Activated naive CD8-positive, alpha-beta T cell (primary cell): ENCODE measurements at regions not wholly inside any gene's neighbourhood (a gene's known extent, or its start where the extent isn't known, plus 50 kb on each side); places are given as distances from the start of the nearest gene placed in this dataset.
"Not testable (repeated sequence)": the region's sequence is repeated elsewhere in the genome, so short reads cannot be mapped to it uniquely, and the experiment has no call there.

Experiments
- H3K27ac Mint-ChIP-seq: one replicate; pipeline ENCODE4 v1.8.0; 2021; ENCODE audit warnings: mixed read lengths
- H3K27me3 Mint-ChIP-seq: one replicate; pipeline ENCODE4 v1.8.0; 2021; ENCODE audit warnings: mixed read lengths
- H3K36me3 Mint-ChIP-seq: one replicate; pipeline ENCODE4 v1.8.0; 2021; ENCODE audit warnings: mixed read lengths
- H3K4me1 Mint-ChIP-seq: one replicate; pipeline ENCODE4 v1.8.0; 2021; ENCODE audit warnings: low read depth, mixed read lengths
- H3K4me3 Mint-ChIP-seq: one replicate; pipeline ENCODE4 v1.8.0; 2021; ENCODE audit warnings: mild to moderate bottlenecking, mixed read lengths
- H3K9me3 Mint-ChIP-seq: one replicate; pipeline ENCODE4 v1.8.0; 2021; ENCODE audit warnings: low read depth, mixed read lengths

- Mint-ChIP-seq H3K4me3 (no peak overlapping the region), H3K4me1 (no peaks in the 10 kb centered on the region), H3K9me3 (peaks cover 10% of the 10 kb centered on the region), H3K27me3 (no peaks in the 10 kb centered on the region), H3K36me3 (no peaks in the 10 kb centered on the region), H3K27ac (no peak overlapping the region)
Observed at GRCh38 chr4:187073820-187074219, 350.2 kb upstream of the FAT1 start.

GRCh38 chr4:187075514-187075913 lies 351.9 kb upstream of the FAT1 start:
- Mint-ChIP-seq H3K27ac (no peak overlapping the region), H3K4me3 (no peak overlapping the region), H3K36me3 (no peaks in the 10 kb centered on the region), H3K27me3 (no peaks in the 10 kb centered on the region), H3K4me1 (no peaks in the 10 kb centered on the region), H3K9me3 (peaks cover 10% of the 10 kb centered on the region)

GRCh38 chr4:187077744-187078401 lies 354.2 kb upstream of the FAT1 start:
- H3K27ac Mint-ChIP-seq, result no peak overlapping the region
- H3K4me1 Mint-ChIP-seq, result no peaks in the 10 kb centered on the region
- H3K4me3 Mint-ChIP-seq, result no peak overlapping the region
- H3K36me3 Mint-ChIP-seq, result no peaks in the 10 kb centered on the region
- peaks cover 2% of the 10 kb centered on the region for H3K9me3 Mint-ChIP-seq
- no peaks in the 10 kb centered on the region for H3K27me3 Mint-ChIP-seq

DNA sequence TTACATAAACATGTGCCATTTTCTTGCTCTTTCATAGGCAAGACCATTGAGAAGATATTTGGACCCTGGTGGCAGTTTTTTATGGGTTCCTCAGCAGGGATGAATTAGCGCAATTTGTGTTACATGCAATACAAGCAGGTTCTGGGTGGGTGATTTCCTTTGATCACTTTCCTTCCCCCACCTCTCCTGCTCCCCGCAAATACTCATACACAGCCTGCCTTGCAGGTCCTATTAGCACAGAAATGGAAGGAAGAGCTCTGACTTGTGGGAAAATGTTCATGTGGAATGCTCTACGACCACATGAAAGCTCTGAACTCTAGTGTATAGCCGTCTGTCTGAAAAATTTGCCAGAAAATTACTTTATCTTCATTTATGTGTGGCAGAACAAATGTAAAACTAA lies 361.0 kb upstream of the FAT1 start:
- Mint-ChIP-seq H3K36me3 (no peaks in the 10 kb centered on the region), H3K4me1 (no peaks in the 10 kb centered on the region), H3K27me3 (no peaks in the 10 kb centered on the region), H3K9me3 (no peaks in the 10 kb centered on the region), H3K27ac (no peak overlapping the region), H3K4me3 (no peak overlapping the region)

GRCh38 chr4:187085339-187085738 lies 361.7 kb upstream of the FAT1 start:
- Mint-ChIP-seq H3K4me1 (no peaks in the 10 kb centered on the region), H3K4me3 (no peak overlapping the region), H3K27ac (no peak overlapping the region), H3K27me3 (no peaks in the 10 kb centered on the region), H3K36me3 (no peaks in the 10 kb centered on the region), H3K9me3 (no peaks in the 10 kb centered on the region)

DNA sequence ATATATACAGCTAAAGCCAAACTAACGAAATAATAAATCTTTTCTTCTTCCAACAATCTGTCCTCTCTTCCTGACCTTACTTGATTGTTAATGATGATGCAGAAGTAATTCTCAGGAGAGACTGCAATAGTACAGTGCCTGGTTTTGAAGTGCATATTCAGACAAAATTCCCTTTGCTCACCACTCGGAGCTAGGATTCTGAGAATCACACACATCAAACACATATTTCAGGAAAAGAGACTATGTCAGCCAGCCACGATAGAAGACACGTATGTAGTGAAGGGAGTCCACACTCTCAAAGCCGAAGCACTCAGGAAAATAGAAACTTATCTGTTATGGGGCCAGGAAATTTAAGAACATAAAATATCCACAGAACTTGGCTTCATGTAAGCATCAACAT lies 362.5 kb upstream of the FAT1 start:
- H3K27me3 Mint-ChIP-seq, result no peaks in the 10 kb centered on the region
- no peaks in the 10 kb centered on the region for H3K4me1 Mint-ChIP-seq

DNA sequence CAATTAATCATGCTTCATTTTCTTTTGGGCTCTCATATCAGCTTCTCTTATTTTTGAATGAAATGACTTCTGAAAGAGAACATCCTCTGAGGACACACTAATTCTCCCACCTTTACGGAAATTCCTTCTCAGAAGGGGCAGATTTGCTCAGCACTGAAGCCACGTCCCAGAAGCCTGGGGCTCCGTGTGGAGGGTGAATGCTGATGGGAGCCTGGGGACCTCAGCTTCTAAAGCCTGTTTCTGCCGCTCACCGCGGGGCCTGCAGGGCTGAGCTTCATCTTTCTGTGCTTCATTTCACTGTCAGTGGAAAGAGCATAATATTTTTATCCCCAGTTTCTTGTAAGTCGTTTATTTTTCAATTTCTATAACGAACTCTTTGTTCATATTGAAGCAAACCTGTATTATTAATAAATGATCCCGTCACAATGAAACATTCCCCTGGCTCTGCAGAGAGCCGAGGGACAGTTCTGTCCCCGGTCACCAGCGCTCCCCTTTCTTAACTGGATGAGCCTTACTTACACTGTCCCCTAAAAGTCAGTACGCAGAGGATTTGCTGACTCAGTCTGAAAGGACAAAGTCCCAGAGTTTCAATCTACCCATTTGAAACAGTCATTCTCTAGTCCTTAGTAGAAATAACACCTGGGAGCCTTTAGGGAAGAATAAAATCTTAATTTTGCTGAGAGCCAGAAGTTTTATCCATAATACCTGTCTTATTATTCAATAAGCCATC lies 364.6 kb upstream of the FAT1 start:
- no peaks in the 10 kb centered on the region for H3K4me1 Mint-ChIP-seq
- no peak overlapping the region for H3K4me3 Mint-ChIP-seq

More for the DNA sequence above, 362.5 kb upstream of the FAT1 start:
- Mint-ChIP-seq H3K36me3 (no peaks in the 10 kb centered on the region), H3K4me3 (no peak overlapping the region), H3K27ac (no peak overlapping the region), H3K9me3 (no peaks in the 10 kb centered on the region)

DNA sequence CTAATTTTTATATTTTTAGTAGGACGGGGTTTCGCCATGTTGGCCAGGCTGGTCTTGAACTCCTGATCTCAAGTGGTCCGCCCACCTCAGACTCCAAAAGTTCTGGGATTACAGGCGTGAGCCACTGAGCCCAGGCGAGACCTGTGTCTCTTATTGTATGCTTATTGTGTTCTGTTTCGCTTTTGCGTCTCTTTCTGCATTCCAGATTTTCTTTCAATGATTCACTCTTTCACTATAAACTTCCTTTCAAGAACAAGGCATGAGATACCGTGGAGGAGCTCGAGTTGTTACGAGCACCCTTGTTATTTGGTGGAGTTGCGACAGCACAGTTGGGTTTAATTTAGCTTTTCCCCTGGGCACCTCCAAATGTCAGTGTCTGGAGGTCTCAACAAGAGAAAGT lies 366.7 kb upstream of the FAT1 start:
- no peaks in the 10 kb centered on the region for H3K9me3 Mint-ChIP-seq
- H3K4me3 Mint-ChIP-seq, result no peak overlapping the region

More for the DNA sequence above, 364.6 kb upstream of the FAT1 start:
- Mint-ChIP-seq H3K36me3 (no peaks in the 10 kb centered on the region), H3K27me3 (no peaks in the 10 kb centered on the region), H3K9me3 (no peaks in the 10 kb centered on the region), H3K27ac (no peak overlapping the region)

GRCh38 chr4:187090832-187091231 lies 367.2 kb upstream of the FAT1 start:
- not testable (repeated sequence) for H3K4me1 Mint-ChIP-seq, H3K4me3 Mint-ChIP-seq

More for the DNA sequence above, 366.7 kb upstream of the FAT1 start:
- Mint-ChIP-seq H3K27ac (no peak overlapping the region), H3K36me3 (no peaks in the 10 kb centered on the region), H3K4me1 (no peaks in the 10 kb centered on the region), H3K27me3 (no peaks in the 10 kb centered on the region)

DNA sequence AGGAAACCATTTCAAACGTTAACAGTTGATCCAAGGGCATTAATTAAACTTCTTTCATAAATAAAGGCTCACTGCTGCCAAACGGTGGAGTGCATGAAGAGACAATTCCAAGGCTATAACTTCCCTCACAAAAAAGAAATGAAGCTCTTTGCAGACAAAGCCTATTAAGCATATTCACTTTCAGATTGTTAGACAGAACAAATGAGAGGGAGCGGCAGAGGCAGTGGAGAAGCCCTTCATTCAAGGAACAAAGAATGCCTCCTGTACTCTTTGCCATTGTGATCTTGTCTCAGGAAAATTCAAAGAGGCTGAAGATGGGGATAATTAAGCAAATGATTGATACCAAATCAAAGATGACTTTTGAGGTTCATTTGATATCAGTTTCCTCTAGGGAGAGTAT lies 370.5 kb upstream of the FAT1 start:
- Mint-ChIP-seq H3K27me3 (no peaks in the 10 kb centered on the region), H3K4me1 (no peaks in the 10 kb centered on the region), H3K9me3 (peaks cover 7% of the 10 kb centered on the region), H3K36me3 (no peaks in the 10 kb centered on the region), H3K27ac (no peak overlapping the region), H3K4me3 (no peak overlapping the region)

More at GRCh38 chr4:187090832-187091231, 367.2 kb upstream of the FAT1 start:
- not testable (repeated sequence) for H3K36me3 Mint-ChIP-seq, H3K27ac Mint-ChIP-seq, H3K27me3 Mint-ChIP-seq, H3K9me3 Mint-ChIP-seq

- Mint-ChIP-seq H3K27me3 (no peaks in the 10 kb centered on the region), H3K27ac (no peak overlapping the region), H3K4me3 (no peak overlapping the region), H3K36me3 (no peaks in the 10 kb centered on the region), H3K9me3 (peaks cover 12% of the 10 kb centered on the region), H3K4me1 (no peaks in the 10 kb centered on the region)
Observed at GRCh38 chr4:187098429-187098828, 374.8 kb upstream of the FAT1 start.

DNA sequence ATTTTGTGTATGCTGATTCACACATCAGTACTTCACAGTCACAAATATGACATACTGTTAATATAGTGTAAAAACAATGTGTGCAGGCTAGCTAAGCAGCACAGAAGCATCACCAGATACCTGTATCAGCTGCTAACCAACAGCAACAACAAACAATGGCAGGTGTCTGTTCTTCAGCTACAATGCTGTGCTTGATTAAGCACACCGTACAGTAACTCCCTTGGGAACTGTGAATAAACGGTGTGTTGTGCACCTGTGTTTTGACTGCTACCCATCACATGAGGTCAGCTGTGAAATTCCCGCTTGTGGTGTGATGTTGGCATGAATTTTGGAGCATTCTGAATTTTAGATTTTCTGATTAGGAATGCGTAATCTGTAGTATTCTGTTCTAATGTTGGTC lies 379.7 kb upstream of the FAT1 start:
- Mint-ChIP-seq H3K9me3 (peaks cover 12% of the 10 kb centered on the region), H3K27ac (no peak overlapping the region), H3K36me3 (no peaks in the 10 kb centered on the region), H3K27me3 (no peaks in the 10 kb centered on the region), H3K4me1 (no peaks in the 10 kb centered on the region), H3K4me3 (no peak overlapping the region)

DNA sequence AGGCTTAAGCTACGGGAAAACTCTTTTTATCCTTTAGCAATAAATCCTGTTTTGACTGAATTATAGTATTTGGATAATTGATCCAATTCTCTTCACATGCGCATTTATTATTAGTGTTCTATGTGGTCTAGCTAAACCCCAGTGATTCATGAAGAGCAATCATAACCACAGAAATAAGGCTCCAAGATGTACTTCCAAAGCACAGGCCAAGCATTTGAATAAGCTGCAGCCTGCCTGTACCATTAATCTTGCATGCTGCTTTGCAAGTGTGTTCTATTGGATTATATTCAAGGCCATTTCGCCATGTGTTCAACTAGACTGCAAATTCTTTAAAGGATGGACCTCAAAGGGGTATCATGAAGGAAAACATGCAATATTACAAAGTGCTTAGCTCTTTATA lies 385.2 kb upstream of the FAT1 start:
- Mint-ChIP-seq H3K36me3 (no peaks in the 10 kb centered on the region), H3K4me1 (no peaks in the 10 kb centered on the region), H3K9me3 (peaks cover 7% of the 10 kb centered on the region), H3K4me3 (no peak overlapping the region), H3K27ac (no peak overlapping the region), H3K27me3 (no peaks in the 10 kb centered on the region)

DNA sequence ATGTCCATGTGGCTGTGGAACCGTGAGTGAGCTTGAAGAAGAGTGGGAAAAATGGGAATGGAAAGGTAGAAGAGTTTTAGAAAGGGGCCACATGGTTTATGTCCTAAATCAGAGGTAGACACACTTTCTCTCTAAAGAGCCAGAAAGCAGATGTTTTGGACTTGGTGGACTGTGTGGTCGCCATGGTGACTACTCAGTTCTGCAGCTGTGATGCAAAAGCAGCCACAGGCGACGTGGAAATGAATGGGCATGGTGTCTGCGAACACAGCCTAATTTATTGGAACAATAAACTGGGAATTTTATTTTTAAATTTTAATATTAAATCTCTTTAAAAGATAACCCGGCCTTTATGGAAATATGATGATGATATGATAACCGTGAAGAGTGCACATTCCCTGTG lies 386.0 kb upstream of the FAT1 start:
- H3K9me3 Mint-ChIP-seq, result peaks cover 7% of the 10 kb centered on the region
- H3K4me3 Mint-ChIP-seq, result no peak overlapping the region
- no peaks in the 10 kb centered on the region for H3K4me1 Mint-ChIP-seq
- no peak overlapping the region for H3K27ac Mint-ChIP-seq
- no peaks in the 10 kb centered on the region for H3K27me3 Mint-ChIP-seq
- H3K36me3 Mint-ChIP-seq, result no peaks in the 10 kb centered on the region

DNA sequence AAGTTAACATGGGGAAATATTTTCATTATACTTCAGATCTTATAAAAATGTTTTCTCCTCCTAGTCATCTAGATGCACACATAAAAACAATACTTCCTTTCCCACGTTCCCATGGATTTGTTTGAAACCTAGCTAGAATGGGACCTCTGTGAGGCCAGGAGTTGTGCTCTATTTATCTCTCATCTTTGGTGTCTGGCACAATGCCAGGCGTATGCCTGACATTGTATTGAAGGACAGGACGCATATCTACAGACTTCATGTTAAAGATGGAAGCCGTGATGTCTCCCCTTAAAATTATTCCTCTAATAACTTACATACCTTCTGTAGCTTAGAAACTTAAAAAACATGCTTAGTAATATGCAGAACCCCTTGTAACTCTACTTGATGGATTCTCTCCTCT lies 394.5 kb upstream of the FAT1 start:
- no peak overlapping the region for H3K27ac Mint-ChIP-seq
- H3K9me3 Mint-ChIP-seq, result peaks cover 5% of the 10 kb centered on the region
- H3K4me1 Mint-ChIP-seq, result no peaks in the 10 kb centered on the region
- no peaks in the 10 kb centered on the region for H3K27me3 Mint-ChIP-seq
- no peaks in the 10 kb centered on the region for H3K36me3 Mint-ChIP-seq
- H3K4me3 Mint-ChIP-seq, result no peak overlapping the region

- Mint-ChIP-seq H3K27ac (no peak overlapping the region), H3K9me3 (peaks cover 5% of the 10 kb centered on the region), H3K4me1 (no peaks in the 10 kb centered on the region), H3K4me3 (no peak overlapping the region), H3K27me3 (no peaks in the 10 kb centered on the region), H3K36me3 (no peaks in the 10 kb centered on the region)
Observed at GRCh38 chr4:187118602-187119120, 395.0 kb upstream of the FAT1 start.
